Hematopoietic multipotent progenitor cell treated with erythropoietin and hydrocortisone succinate and interleukin-3 and kit ligand, for 6 days (in vitro differentiated cells): ENCODE measurements at regions not wholly inside any gene's neighbourhood (a gene's known extent, or its start where the extent isn't known, plus 50 kb on each side); places are given as distances from the start of the nearest gene placed in this dataset.

ENCODE experiments used
- DNase-seq: peaks from one replicate; pipeline ENCODE4 v3.0.0-alpha.2; 2015

DNA sequence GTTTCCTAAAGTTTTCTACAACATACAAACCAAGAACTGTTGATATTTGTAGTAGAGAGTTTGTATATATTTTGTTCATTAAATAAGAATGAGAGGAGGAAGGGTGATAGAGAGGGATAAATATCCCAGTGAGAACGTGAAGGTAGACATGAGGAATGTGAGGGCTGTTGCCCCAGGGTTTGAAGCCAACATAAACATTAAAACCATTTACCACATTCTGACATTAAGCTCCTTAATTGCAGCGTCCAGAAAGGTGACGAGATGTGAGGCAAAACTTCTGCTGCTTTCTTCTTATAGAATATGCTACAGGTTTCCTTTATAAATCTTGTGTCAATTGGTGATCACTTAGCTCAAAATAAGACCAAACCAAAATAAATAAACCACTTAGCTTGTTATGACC is 267.8 kb upstream of the CNTN4 start:
- no peak for DNase-seq

DNA sequence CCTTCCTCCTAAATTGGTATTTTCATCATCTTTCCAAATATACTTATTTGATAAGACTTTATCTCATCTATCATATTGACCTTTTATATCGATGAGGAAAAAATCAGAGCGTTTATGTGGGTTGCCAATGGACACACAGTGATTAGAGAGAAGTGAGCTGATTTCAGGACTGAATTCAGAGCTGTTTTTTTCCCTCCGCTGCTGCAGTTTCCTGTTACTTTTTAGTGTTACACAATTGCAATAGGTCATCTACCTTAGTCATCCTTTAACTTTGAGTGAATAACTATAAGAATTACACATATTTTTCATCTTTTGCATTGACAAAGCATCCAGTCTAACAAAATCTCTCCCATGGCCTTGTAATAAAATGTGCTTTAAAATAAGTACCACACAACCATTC is 266.3 kb upstream of the CNTN4 start:
- no peak for DNase-seq

DNA sequence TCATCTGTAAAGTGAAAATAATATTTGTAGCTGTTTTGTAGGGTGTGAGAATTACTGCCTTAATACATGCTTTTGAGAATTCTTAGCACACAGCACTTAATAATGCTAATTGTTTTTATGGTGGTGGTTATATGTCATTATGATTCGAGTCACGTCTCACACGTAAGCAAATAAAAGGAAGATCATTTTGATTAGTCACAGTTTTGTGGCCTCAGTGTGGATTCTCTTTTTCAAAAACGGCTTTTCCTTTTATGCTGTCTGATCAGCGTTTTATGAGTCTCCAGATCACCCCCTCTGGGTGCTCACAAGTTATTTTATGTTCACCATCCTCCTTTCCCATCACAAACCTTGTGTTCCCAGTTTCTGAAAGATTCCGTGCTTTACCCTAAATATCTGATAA is 255.6 kb upstream of the CNTN4 start:
- no peak for DNase-seq

DNA sequence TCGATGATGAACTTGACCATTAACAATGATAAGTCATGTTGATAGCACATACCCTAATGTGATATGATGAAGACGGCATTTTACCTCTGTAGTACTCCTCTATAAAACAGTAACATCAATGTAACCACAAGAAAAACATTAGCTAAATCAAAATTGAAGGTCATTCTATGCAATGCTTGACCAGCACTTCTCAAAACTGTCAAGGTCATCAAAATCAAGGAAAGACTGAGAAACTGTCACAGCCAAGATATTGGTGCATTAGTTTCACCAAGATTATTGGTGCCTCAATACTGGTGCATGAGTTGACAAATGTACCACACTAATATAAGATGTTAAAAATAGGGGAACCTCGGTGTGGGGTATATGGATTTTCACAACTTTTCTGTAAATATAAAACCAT is 251.1 kb upstream of the CNTN4 start:
- DNase-seq = no peak

DNA sequence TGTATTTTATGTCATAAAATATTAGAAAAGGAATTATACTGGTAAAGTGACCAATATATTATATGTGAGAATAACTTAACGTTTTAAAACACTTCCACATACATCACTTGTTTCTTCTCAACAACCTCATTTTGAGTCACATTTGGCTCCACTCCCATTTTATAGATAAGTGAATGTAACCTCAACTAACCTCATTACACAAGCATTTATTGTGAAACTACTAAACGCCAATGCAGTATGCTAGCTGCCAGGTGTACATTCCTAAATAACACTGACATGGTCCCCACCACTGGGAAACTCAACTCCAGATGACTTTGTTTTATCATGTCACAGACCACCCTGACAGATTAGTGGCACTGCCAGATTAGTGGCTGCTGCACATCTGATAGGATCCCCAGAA is 249.7 kb upstream of the CNTN4 start:
- no peak for DNase-seq

DNA sequence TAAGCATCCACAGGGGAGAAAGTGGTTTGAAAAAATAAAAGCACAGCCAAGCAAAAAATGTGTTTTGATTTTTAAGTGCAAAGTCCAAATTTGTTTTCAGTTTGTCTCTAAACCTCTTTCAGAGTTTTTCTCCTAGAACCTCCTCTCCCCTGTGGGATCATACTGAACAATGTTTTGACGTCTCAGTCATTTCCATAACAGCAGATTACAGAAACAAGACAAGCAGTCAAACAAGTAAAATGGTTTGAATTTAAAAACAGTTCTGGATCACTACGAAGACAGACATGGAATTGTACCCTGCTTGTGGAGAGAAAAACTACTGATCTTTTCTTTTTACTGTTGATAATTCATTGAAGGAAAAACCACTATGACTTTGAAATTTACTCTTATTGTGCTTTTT is 245.7 kb upstream of the CNTN4 start:
- no peak for DNase-seq

DNA sequence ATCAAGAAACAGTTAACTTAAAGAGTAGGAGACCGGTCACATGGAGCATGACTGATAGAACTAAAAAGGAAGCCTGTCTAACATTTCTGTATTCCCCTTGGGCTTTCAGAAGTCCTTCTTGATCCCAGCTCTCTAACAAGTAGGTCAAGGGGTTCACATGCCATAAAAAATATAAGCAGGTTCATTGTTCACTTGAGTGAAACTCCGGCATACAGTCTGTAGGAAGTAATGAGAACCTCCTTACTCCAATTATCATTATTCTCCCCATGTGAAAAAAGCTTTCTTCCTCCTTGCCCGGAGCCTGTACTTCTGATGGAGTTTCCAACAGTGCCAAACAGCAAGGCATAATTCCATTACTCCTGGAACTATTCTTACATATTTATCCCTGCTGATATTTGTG is 242.8 kb upstream of the CNTN4 start:
- DNase-seq = no peak

DNA sequence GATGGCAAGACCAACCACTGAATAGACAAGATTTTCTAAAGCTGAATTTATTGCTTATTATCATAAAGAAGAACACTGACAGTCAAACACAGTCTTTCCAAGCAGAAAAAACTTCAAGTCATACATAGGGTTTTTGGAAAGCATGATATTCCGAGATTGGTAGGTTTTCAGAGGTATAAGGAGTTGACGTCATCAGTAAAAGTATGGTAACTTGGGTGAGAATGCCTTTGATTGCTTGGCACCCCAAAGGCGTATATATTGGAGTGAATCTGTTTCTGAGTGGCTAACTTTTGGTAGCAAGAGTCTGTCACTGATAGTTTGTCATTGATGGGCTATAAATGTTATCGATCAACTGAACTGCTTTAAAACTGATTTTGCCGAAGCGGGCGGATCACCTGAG is 227.9 kb upstream of the CNTN4 start:
- DNase-seq = no peak

DNA sequence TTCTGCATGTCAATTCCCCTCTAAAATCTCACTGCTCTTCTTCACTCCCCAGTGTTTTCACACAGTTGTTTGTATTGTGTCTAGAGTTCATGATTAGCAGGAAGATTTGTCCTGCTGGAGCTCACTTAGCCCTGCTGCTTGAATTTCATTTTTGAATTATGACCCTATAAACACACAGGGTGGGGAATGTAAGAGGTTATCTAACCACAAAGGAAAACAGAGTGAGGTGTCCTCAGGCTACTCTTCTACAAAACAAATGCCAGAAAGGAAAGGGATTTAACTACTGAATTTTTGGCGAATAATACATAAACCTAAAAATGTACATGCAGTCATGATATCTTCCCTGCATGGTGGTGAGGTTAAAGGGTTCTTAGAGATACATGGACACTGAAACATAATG is 215.1 kb upstream of the CNTN4 start:
- DNase-seq = no peak

DNA sequence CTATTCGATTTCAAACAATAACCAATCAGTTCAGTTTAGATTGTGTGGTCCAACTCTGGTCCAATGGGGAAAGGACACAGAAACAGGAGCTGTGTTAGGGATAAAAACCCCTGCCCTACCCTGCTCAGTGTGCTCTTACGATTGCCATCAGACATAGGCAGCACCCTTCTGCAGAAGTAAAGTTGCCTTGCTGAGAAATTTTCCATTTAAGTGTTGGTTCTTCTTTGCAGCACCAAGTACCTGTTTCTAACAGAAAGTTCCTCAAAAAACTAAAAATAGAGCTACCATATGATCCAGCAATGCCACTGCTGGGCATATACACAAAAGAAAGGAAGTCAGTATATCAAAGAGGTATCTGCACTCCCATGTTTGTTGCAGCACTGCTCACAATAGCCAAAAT is 206.2 kb upstream of the CNTN4 start:
- no peak for DNase-seq

DNA sequence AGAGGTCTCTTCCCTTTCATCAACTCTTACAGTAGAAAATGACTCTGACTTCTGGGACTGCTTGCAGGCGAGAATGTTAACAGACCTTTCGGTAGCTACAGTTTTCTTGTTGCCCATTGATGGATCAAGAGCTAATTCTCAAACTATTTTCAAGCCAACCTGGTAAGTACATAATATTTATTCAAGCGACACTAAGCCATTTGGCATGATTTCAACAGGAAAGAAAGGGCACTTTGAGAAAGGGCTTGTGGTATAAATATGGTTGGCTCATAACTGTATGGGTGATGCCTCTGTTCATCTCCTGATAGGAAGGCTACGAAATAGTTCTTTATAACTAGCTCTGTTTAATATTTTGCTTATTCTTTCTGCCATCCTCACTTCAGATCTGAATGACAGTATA is 196.2 kb upstream of the CNTN4 start:
- DNase-seq = no peak

DNA sequence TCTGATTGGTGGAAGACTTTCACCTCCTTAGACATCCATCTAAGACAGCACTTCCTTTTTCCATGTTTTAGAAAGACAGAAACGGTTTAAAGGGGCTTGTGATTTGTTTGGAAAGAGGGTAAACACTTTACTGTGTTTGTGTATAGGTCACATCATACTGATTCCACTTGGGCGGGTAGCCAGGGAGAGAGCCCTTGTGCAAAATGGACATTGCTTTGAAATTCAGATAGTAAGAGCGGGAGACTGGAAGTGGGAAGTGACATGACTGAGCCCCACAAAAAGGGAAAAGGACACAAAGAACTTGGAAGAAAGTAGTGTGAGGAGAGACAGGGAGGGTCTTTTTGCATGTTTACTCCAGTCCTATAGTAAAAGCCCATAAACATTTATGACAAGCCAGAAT is 195.6 kb upstream of the CNTN4 start:
- no peak for DNase-seq

DNA sequence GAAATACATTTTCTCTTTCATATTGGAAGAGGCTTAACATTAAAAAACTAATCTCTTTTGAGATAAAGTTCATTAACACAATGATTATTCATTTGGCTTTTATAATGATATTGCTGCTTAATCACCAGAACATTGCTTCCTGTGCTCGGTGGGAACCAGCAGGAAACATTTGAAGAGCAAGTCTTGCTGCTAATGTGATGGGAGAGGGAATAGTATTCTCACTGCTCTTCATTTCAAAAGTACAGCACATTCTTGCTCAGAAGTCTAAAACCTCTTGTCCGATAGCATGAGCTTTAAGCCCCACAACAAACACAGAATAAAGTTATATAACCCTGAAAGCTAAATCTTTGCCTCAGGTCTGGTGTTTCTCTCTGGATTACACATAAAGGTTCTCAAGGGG is 190.8 kb upstream of the CNTN4 start:
- no peak for DNase-seq

DNA sequence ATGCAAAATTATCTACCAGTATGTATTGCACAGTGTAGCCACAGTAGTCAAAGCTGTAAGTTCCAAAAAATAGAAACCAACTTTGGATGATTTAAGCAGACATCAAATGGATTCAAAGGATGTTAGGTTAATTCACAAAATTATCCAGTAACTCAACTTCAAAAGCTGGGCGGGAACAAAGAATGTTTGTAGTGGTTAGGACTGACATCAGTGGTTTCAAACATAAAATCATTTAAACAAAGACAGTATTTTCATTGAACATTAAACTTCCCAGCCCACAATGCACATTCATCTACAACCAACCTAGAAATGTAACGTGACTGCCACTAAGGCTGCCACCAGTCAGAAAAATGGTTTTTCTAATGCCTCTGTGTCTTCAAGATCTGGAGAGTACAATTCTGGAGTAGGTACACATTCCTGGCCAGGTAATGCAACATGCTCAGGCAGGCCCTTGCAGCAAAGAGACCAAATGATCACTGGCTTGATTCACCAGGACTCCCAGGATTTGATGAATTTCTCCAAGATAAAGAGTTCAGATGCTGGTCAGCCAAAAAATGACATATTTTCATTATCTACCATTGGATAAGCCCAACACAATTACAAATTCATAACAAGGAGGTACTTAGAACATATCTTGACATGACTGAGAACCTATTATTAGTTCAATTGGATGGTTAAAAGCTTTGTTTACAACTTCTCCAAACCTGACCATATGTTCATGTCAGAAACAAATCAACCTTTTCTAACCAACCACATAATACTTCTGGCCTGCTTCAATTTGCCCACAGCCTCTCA is 189.8 kb upstream of the CNTN4 start:
- DNase-seq = no peak

DNA sequence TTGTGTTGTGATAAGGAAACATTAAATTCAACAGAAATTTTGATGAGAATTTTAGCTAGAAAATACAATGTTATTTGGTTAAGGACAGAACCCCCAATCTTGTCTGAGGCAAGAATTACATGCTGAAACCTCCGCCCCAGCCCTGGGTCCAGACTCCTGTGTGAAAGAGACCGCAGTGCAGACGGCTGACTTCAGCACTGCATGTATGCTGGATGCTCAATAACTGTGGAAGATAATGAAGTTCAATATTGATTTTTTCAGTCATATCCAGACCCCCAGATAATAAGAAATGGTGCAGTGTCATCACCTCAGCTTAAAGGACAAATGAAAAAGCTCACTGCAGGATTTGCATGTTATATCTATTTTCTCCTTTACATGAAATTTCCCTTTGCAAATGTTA is 188.3 kb upstream of the CNTN4 start:
- no peak for DNase-seq

DNA sequence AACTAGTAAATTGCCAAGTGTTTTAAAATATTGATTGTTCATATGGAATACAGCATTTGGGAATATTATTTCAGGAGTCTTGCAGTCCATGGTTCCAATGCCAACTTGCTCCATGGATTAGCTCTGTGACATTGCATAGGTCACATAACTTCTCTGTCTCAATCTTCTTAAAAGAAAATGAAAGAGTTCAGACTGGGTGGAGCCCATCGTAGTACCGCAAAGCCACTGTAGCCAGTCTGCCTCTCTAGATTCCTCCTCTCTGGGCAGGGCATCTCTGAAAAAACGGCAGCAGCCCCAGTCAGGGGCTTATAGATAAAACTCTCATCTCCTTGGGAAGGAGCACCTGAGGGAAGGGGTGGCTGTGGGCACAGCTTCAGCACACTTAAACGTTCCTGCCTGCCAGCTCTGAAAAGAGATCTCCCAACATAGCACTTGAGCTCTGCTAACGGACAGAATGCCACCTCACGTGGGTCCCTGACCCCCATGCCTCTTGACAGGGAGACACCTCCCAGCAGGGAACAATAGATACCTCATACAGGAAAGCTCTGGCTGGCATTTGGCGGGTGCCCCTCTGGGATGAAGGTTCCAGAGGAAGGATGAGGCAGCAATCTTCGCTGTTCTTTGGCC is 168.8 kb upstream of the CNTN4 start:
- DNase-seq = no peak

DNA sequence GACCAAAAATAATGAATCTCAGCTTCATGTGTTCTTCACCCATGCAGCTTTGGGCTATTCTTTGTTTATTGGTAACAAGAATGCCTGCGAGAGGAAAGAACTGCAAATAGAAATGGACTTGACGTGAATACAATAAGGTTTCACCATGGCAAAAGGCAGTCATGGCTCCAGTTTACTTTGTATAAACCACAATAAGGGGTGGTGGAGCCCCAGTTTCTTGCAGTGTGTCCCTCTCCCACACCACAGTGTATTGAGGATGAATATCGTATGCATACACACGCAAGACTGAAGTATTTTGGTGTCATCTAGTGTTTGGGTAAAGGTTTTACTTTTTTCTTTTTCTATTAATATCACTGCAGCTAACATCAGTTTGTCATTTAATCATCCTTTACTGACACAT is 159.7 kb upstream of the CNTN4 start:
- DNase-seq = no peak

DNA sequence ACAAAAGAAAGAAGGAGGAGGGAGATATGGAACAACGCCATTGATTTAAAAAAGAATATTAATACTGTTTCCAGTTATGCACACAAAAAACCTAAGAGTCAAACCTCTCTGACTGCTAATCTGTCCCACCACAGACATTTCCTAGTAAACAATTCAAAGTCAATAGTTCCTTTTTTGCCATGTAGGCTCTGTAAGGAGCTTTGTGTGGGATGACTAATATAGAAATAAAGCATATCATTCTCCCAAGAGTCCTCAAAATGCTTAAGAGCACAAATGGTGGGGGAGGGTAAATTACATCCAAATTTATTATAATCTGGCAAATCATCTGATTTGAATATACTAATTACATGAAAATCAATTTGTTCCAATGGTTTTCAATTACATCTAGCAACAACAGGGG is 155.9 kb upstream of the CNTN4 start:
- no peak for DNase-seq

DNA sequence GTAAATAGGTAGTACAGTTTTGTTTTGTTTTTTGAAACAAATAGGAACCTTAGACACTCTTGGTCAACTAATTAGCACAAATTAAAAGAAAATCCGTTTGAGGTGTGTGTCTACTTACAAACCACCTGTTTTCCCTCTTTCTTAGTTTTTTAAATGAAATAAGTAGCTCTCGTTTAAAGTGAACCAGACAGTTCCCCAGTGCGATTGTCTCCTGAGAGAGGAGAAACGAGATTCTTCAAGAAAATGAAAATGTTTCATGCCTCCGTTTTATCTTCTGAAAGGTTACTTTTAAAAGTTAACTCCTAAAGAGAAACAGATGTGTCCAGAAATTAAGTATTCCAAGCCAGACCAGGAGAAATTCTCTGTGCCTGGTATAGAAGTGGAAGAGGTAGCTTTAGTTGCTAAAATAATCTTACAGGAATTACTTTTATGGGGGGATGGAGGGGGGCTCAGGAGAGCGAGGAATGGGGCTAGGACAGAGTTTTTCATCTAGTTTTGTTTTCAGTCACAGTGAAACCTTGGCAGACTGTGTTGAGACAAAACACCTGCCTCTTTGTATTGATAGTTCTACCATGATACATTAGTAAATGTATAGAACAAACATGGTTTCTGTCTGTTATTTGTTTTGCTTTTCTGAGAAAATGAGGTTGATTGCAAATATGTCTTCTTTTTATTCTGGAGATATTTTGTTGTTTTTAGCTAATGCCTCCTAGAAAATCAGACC is 155.1 kb upstream of the CNTN4 start:
- no peak for DNase-seq

DNA sequence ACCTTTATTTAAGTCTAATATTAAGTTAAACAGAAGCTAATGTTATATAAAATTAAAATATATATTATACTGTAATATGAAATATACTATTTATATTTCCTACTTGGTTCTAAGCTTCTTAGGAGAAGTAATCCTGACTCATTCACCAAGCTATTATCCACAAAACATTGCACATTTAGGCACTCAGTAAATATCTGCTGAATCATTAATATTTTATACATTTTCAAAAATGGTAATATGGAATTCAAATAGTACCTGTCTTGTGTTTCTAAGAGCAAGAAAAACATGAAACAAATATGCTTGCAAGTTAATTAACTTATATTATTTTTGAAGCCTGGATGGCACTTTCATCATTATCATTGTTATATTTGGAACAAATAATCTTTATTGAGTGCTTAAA is 153.0 kb upstream of the CNTN4 start:
- no peak for DNase-seq

DNA sequence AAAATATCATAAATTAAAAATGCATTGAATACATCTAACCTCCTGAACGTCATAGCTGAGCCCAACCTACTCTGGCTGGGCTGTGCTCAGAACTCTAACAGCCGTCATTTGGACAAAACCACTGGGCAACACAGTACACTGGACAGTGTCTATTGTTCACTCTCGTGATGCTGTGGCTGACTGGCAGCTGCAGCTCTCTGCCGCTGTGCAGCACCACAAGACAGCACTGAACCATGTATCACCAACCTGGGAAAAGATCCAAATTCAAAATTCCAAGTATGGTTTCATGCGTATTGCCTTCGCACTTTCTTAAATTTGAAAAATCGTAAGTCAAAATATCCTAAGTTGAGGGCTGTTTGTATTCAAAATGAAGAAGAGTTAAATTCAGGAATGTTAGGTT is 145.1 kb upstream of the CNTN4 start:
- no peak for DNase-seq

DNA sequence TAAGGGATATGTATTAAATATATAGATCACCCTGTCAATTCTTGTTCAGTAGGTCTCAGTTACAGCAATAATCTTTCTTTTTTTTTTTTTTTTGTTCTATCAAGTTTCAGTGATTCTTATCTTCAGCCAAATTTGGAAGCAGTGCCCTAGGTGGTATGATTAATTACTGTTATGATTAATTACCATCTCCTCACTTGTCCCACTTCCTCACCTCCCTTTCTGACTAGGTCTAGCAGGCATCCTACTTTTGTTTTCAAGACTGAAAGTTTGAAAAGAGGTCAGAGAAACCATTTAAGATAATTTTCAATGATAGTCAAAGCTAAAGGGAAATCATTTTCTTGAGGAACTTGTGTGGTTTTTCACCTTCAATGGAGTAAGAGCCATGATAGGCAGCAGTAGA is 144.0 kb upstream of the CNTN4 start:
- no peak for DNase-seq

DNA sequence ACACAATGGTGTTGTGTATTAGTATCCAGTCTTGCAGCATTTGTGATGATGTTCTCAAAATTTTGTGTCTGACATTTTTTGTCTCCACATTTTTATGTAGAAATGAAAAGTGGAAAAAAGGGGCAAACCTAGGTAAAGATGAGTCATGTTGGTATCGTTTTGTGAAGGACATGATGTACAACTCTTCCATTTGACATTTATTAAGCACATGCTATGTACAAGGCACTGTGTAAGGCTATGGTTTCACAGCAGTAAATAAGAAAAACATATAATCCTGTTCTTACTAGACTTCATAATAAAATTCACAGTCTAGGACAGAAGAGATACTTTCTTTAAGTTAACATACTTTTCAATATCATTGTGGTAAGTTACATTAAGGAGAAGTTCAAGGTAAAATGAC is 143.5 kb upstream of the CNTN4 start:
- no peak for DNase-seq

DNA sequence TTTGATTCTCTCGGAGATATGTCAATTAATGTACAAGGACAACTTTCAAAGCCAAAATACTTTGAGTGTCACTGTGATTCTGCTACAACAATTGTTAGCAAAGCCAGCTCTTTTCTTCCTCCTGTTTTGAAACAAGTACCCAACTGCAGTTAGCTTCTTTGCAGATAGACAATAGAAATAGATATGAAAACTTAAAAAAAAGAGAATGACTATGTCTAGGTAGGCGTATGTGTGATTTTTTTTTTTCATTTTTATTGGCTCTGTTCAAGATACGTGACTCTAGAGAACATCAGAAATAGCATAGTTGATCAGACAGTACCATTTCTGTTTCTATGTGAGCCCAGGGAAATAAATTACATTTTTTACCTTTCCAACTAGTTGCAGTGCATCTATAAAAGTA is 142.9 kb upstream of the CNTN4 start:
- no peak for DNase-seq

DNA sequence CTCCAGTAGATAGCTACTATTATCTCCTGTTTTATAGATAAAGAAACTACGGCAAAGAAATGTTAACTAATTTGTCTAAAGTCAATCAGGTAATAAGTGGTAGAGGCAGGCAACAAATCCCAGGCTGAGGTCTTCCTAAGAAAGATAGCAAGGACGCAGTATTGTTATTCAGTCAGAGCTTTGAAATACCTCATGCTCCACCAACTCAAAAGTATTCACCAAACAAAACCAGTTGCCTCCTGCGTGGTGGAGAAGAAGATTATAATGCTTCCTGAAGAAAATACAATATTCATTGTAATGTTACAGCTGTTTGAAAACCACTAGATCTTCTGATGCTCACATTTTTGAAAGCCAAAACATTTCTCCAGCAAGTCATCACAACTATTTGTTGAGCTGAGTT is 138.2 kb upstream of the CNTN4 start:
- no peak for DNase-seq
